Mesothelial cell of epicardium (in vitro differentiated cells): ENCODE measurements at regions not wholly inside any gene's neighbourhood (a gene's known extent, or its start where the extent isn't known, plus 50 kb on each side); places are given as distances from the start of the nearest gene placed in this dataset.

Experiments
- DNase-seq, 2 experiments: peaks; one replicate each; pipeline ENCODE4 v3.0.0; 2021; ENCODE audit warnings: low spot score in 2 of 2; ENCODE audit not compliant: unreplicated experiment in 2 of 2
- H3K27ac Mint-ChIP-seq: 2 replicates; pipeline ENCODE4 v1.8.0; 2021; ENCODE audit warnings: mixed read lengths
- H3K27me3 Mint-ChIP-seq: 2 replicates; pipeline ENCODE4 v1.8.0; 2021; ENCODE audit warnings: low read depth, mixed read lengths
- H3K36me3 Mint-ChIP-seq: 2 replicates; pipeline ENCODE4 v1.8.0; 2021; ENCODE audit warnings: mixed read lengths
- H3K4me1 Mint-ChIP-seq: 2 replicates; pipeline ENCODE4 v1.8.0; 2021; ENCODE audit warnings: mixed read lengths
- H3K4me3 Mint-ChIP-seq: 2 replicates; pipeline ENCODE4 v1.8.0; 2021; ENCODE audit warnings: mild to moderate bottlenecking, moderate library complexity, mixed read lengths
- H3K9me3 Mint-ChIP-seq: 2 replicates; pipeline ENCODE4 v1.8.0; 2021; ENCODE audit warnings: mixed read lengths
- CTCF ChIP-seq: fragments of 200-600 bp; sonication (generic); IDR thresholded peaks from one replicate; pipeline ENCODE4 v1.5.0; 2021; ENCODE audit warnings: antibody characterized with exemption; ENCODE audit not compliant: unreplicated experiment

GRCh38 chr15:69827751-69828150, 270.0 kb downstream of the TLE3 start:
- TF ChIP-seq CTCF = no peak
- no peak overlapping the region for H3K4me3 Mint-ChIP-seq
- H3K4me1 Mint-ChIP-seq = peaks cover 2% of the 10 kb centered on the region
- peaks cover 8% of the 10 kb centered on the region for H3K27me3 Mint-ChIP-seq
- no peaks in the 10 kb centered on the region for H3K36me3 Mint-ChIP-seq
- H3K9me3 Mint-ChIP-seq = no peaks in the 10 kb centered on the region
- H3K27ac Mint-ChIP-seq = no peak overlapping the region
- no peak for DNase-seq

GRCh38 chr15:69828181-69828828, 269.4 kb downstream of the TLE3 start:
- Mint-ChIP-seq H3K27me3 (peaks cover 12% of the 10 kb centered on the region), H3K9me3 (no peaks in the 10 kb centered on the region), H3K36me3 (no peaks in the 10 kb centered on the region), H3K4me1 (peaks cover 2% of the 10 kb centered on the region), H3K4me3 (no peak overlapping the region), H3K27ac (no peak overlapping the region)
- DNase-seq = no peak
- TF ChIP-seq CTCF = no peak

- Mint-ChIP-seq H3K36me3 (no peaks in the 10 kb centered on the region), H3K4me1 (peaks cover 6% of the 10 kb centered on the region), H3K27me3 (peaks cover 11% of the 10 kb centered on the region), H3K27ac (no peak overlapping the region), H3K9me3 (no peaks in the 10 kb centered on the region), H3K4me3 (no peak overlapping the region)
- no peak for TF ChIP-seq CTCF
- no peak for DNase-seq
These were observed 267.7 kb downstream of the TLE3 start for GRCh38 chr15:69829974-69830373.

GRCh38 chr15:69830430-69830829, 267.3 kb downstream of the TLE3 start:
- Mint-ChIP-seq H3K27ac (no peak overlapping the region), H3K27me3 (peaks cover 11% of the 10 kb centered on the region)

GRCh38 chr15:69830876-69831275, 266.8 kb downstream of the TLE3 start:
- no peak for DNase-seq
- peaks cover 10% of the 10 kb centered on the region for H3K4me1 Mint-ChIP-seq
- no peak overlapping the region for H3K4me3 Mint-ChIP-seq
- peaks cover 16% of the 10 kb centered on the region for H3K27me3 Mint-ChIP-seq
- H3K36me3 Mint-ChIP-seq = no peaks in the 10 kb centered on the region
- H3K27ac Mint-ChIP-seq = no peak overlapping the region
- no peak for TF ChIP-seq CTCF
- no peaks in the 10 kb centered on the region for H3K9me3 Mint-ChIP-seq

More at GRCh38 chr15:69830430-69830829, 267.3 kb downstream of the TLE3 start:
- no peak for DNase-seq
- TF ChIP-seq CTCF = no peak
- Mint-ChIP-seq H3K9me3 (no peaks in the 10 kb centered on the region), H3K4me1 (peaks cover 10% of the 10 kb centered on the region), H3K4me3 (no peak overlapping the region), H3K36me3 (no peaks in the 10 kb centered on the region)

- H3K4me3 Mint-ChIP-seq = no peak overlapping the region
- H3K9me3 Mint-ChIP-seq = no peaks in the 10 kb centered on the region
- no peak for TF ChIP-seq CTCF
- H3K4me1 Mint-ChIP-seq = peaks cover 10% of the 10 kb centered on the region
- H3K36me3 Mint-ChIP-seq = no peaks in the 10 kb centered on the region
- H3K27ac Mint-ChIP-seq = no peak overlapping the region
- peaks cover 13% of the 10 kb centered on the region for H3K27me3 Mint-ChIP-seq
- DNase-seq = no peak
These were observed 263.4 kb downstream of the TLE3 start for GRCh38 chr15:69834267-69834666.
